ENCODE measurements at regions not wholly inside any gene's neighbourhood (a gene's known extent, or its start where the extent isn't known, plus 50 kb on each side); places are given as distances from the start of the nearest gene placed in this dataset.
"Not testable (repeated sequence)": the region's sequence is repeated elsewhere in the genome, so short reads cannot be mapped to it uniquely, and the experiment has no call there.

DNA sequence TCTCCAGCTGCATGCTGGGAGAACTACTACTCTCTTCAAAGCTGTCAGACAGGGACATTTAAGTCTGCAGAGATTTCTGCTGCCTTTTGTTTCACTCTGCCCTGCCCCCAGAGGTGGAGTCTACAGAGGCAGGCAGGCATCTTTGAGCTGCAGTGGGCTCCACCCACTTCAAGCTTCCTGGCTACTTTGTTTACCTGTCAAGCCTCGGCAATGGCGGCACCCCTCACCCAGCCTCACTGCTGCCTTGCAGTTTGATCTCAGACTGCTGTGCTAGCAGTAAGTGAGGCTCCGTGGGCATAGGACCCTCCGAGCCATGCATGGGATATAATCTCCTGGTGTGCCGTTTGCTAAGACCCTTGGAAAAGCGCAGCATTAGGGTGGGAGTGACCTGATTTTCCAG, 61.7 kb downstream of the DMRTA1 start:
- TF ChIP-seq, protein P1, sequence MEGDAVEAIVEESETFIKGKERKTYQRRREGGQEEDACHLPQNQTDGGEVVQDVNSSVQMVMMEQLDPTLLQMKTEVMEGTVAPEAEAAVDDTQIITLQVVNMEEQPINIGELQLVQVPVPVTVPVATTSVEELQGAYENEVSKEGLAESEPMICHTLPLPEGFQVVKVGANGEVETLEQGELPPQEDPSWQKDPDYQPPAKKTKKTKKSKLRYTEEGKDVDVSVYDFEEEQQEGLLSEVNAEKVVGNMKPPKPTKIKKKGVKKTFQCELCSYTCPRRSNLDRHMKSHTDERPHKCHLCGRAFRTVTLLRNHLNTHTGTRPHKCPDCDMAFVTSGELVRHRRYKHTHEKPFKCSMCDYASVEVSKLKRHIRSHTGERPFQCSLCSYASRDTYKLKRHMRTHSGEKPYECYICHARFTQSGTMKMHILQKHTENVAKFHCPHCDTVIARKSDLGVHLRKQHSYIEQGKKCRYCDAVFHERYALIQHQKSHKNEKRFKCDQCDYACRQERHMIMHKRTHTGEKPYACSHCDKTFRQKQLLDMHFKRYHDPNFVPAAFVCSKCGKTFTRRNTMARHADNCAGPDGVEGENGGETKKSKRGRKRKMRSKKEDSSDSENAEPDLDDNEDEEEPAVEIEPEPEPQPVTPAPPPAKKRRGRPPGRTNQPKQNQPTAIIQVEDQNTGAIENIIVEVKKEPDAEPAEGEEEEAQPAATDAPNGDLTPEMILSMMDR (IDR thresholded peaks at IDR 0.05) = not testable (repeated sequence)
- not testable (repeated sequence) for TF ChIP-seq POLR2A (IDR thresholded peaks at IDR 0.05)

All from prostate gland (tissue), 2 donors.